B cell (primary cell): ENCODE measurements at regions not wholly inside any gene's neighbourhood (a gene's known extent, or its start where the extent isn't known, plus 50 kb on each side); places are given as distances from the start of the nearest gene placed in this dataset.
"Not testable (repeated sequence)": the region's sequence is repeated elsewhere in the genome, so short reads cannot be mapped to it uniquely, and the experiment has no call there.

ENCODE experiments used
- ATAC-seq: fragments of 200-7000 bp; cut with Tn5 transposase; one replicate; pipeline ENCODE4 v1.10.0; 2021; ENCODE audit warnings: low read depth, mild to moderate bottlenecking, moderate number of reproducible peaks, moderate library complexity
- CTCF ChIA-PET: fragments of 350-600 bp; sonication (Branson Sonifier 250); formaldehyde crosslinking; loops from one replicate; lab custom pipeline; 2021; ENCODE audit warnings: antibody characterized with exemption, inconsistent platforms; lab: Charles Lee
- POLR2A ChIA-PET: fragments of 350-600 bp; sonication (Branson Sonifier 250); formaldehyde crosslinking; loops from one replicate; lab custom pipeline; 2021; ENCODE audit warnings: antibody characterized with exemption; lab: Charles Lee
- DNase-seq: peaks from one replicate; pipeline ENCODE4 v3.0.0; 2013
- H2AFZ ChIP-seq: 2 replicates; pipeline ENCODE4 v1.6.1; 2012; ENCODE audit warnings: mild to moderate bottlenecking, low read depth, low read length; ENCODE audit not compliant: insufficient read depth, poor library complexity, severe bottlenecking
- H3K27ac ChIP-seq, 2 donors: 1 replicate in 1 of 2; 2 replicates in 1 of 2; pipeline ENCODE4 v1.5.1; 2012 to 2013; ENCODE audit warnings: low read length in 2 of 2, mild to moderate bottlenecking in 2 of 2, moderate library complexity in 1 of 2
- H3K27me3 ChIP-seq, 4 experiments: fragments of 200-600 bp in 1 of 4; sonication (generic) in 1 of 4; replicated peaks in 1 of 4; 1 replicate in 2 of 4; 2 replicates in 2 of 4; pipeline versions ENCODE4 v1.6.1 to v1.7.0; 2013 to 2016; ENCODE audit warnings: low read length in 3 of 4, mild to moderate bottlenecking in 2 of 4, mixed read lengths in 1 of 4, moderate library complexity in 1 of 4; ENCODE audit not compliant: insufficient read depth in 4 of 4, control insufficient read depth in 3 of 4; ENCODE audit errors: control extremely low read depth in 1 of 4
- H3K36me3 ChIP-seq, 2 experiments: replicated peaks in 1 of 2; 1 replicate in 1 of 2; 2 replicates in 1 of 2; pipeline versions ENCODE4 v1.6.1 to v1.7.1; 2013; ENCODE audit warnings: low read length in 1 of 2; ENCODE audit not compliant: insufficient read depth in 2 of 2, control insufficient read depth in 1 of 2; ENCODE audit errors: control extremely low read depth in 1 of 2, extremely low read depth in 1 of 2
- H3K4me1 ChIP-seq, 2 donors: fragments of 200-600 bp in 1 of 2; sonication (generic) in 1 of 2; 1 replicate in 1 of 2; 2 replicates in 1 of 2; pipeline versions ENCODE4 v1.5.1 to v1.6.1; 2013 to 2017; ENCODE audit warnings: low read length in 2 of 2; ENCODE audit not compliant: control insufficient read depth in 2 of 2, insufficient read depth in 2 of 2
- H3K4me2 ChIP-seq: replicated peaks from 2 replicates; pipeline ENCODE3; 2012; ENCODE audit warnings: mild to moderate bottlenecking, low read depth, low read length; ENCODE audit not compliant: poor library complexity, severe bottlenecking
- H3K4me3 ChIP-seq, 5 experiments: fragments of 200-600 bp in 1 of 5; sonication (generic) in 1 of 5; 1 replicate in 3 of 5; 2 replicates in 2 of 5; pipeline versions ENCODE4 v1.5.1 to v1.7.0; 2011 to 2016; ENCODE audit warnings: low read length in 4 of 5, mild to moderate bottlenecking in 4 of 5, low read depth in 2 of 5, control low read depth in 1 of 5, moderate library complexity in 1 of 5; ENCODE audit not compliant: insufficient read depth in 1 of 5; ENCODE audit errors: control extremely low read depth in 1 of 5, extremely low read depth in 1 of 5
- H3K79me2 ChIP-seq: fragments of 200-600 bp; sonication (generic); one replicate; pipeline ENCODE4 v1.6.0; 2016; ENCODE audit warnings: low read length; ENCODE audit not compliant: control insufficient read depth, insufficient read depth
- H3K9ac ChIP-seq: fragments of 200-600 bp; sonication (generic); 2 replicates; pipeline ENCODE4 v1.6.1; 2017; ENCODE audit warnings: mild to moderate bottlenecking, low read length, moderate library complexity
- H3K9me3 ChIP-seq, 3 donors: one replicate each; pipeline versions ENCODE4 v1.6.1 to v1.7.1; 2013; ENCODE audit warnings: low read length in 2 of 3; ENCODE audit not compliant: control insufficient read depth in 2 of 3, insufficient read depth in 1 of 3; ENCODE audit errors: control extremely low read depth in 1 of 3
- H4K20me1 ChIP-seq: 2 replicates; pipeline ENCODE4 v1.6.0; 2012; ENCODE audit warnings: mild to moderate bottlenecking, low read length; ENCODE audit not compliant: insufficient read depth, control insufficient read depth, poor library complexity, severe bottlenecking
- H3K27ac Mint-ChIP-seq: one replicate; pipeline ENCODE4 v1.8.0; 2021; ENCODE audit warnings: mixed read lengths
- H3K27me3 Mint-ChIP-seq: one replicate; pipeline ENCODE4 v1.8.0; 2021; ENCODE audit warnings: mixed read lengths
- H3K4me1 Mint-ChIP-seq: one replicate; pipeline ENCODE4 v1.8.0; 2021; ENCODE audit warnings: mixed read lengths
- H3K4me3 Mint-ChIP-seq: one replicate; pipeline ENCODE4 v1.8.0; 2021; ENCODE audit warnings: mixed read lengths
- H3K9me3 Mint-ChIP-seq: one replicate; pipeline ENCODE4 v1.8.0; 2022; ENCODE audit warnings: mixed read lengths; ENCODE audit not compliant: insufficient read depth
- CTCF ChIP-seq: fragments of 200-600 bp; IDR thresholded peaks from one replicate; pipeline ENCODE4 v1.8.0; 2022; ENCODE audit warnings: antibody characterized with exemption, mild to moderate bottlenecking
- EZH2 ChIP-seq: IDR thresholded peaks from 2 replicates; pipeline ENCODE4 v1.6.1; 2012; ENCODE audit warnings: borderline replicate concordance, low read depth, mild to moderate bottlenecking, moderate library complexity, low read length; ENCODE audit not compliant: insufficient read depth, poor library complexity, severe bottlenecking
- WGBS: methylation state at CpG from one replicate; pipeline ENCODE4 v1.1.5; 2013; ENCODE audit warnings: missing lambda C conversion rate; ENCODE audit not compliant: insufficient coverage; 5-methylcytosine and 5-hydroxymethylcytosine counted together
- intact Hi-C: fragments of 100-400 bp; cut with micrococcal nuclease; formaldehyde crosslinking; loops from one replicate; pipeline ENCODE4 v1.10.0; 2022

DNA sequence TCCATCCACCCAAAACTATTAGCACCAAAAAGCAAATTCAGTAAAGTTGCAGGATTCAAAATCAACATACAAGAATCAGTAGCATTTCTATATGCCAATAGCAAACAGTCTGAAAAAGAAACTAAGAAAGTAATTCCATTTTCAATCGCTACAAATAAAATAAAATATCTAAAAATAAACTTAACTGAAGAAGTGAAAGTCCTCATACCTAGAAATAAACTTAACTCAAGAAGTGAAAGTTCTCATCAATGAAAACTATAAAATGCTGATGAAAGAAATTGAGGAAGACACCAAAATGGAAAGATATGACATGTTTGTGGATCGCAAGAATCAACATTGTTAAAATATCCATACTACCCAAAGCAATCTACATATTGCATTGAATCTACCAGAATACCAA, 103.0 kb upstream of the ARID1B start:
- no peak overlapping the region for H2AFZ ChIP-seq
- intact Hi-C loops: no loop called here
- no peaks in the 10 kb centered on the region for H3K27me3 ChIP-seq
- Mint-ChIP-seq H3K27ac (peak overlapping the region; percentile 10), H3K9me3 (peaks cover 8% of the 10 kb centered on the region), H3K27me3 (no peaks in the 10 kb centered on the region), H3K4me3 (peak overlapping the region; percentile 49), H3K4me1 (peaks cover 28% of the 10 kb centered on the region)
- ChIA-PET POLR2A (no interaction called here), CTCF (no interaction called here)
- DNase-seq: no peak
- no peak for ATAC-seq
- H3K27ac ChIP-seq: peak overlapping the region; percentile 40 to 44
- no CpG with 5 or more reads among the region's 2 CpGs for WGBS
- no peaks in the 10 kb centered on the region for H3K79me2 ChIP-seq
- TF ChIP-seq EZH2 (no peak), CTCF (no peak)
- no peaks in the 10 kb centered on the region for H3K36me3 ChIP-seq
- peaks cover 0 to 17% (median 3%) of the 10 kb centered on the region in 3 donors for H3K9me3 ChIP-seq
- no peaks in the 10 kb centered on the region for H4K20me1 ChIP-seq
- peak overlapping the region; percentile 22 for H3K9ac ChIP-seq
- peak overlapping the region in 1 of 5 experiments; percentile 45 for H3K4me3 ChIP-seq
- peak overlapping the region; percentile 54 for H3K4me2 ChIP-seq
- peaks cover 11 to 16% of the 10 kb centered on the region in 2 donors for H3K4me1 ChIP-seq

DNA sequence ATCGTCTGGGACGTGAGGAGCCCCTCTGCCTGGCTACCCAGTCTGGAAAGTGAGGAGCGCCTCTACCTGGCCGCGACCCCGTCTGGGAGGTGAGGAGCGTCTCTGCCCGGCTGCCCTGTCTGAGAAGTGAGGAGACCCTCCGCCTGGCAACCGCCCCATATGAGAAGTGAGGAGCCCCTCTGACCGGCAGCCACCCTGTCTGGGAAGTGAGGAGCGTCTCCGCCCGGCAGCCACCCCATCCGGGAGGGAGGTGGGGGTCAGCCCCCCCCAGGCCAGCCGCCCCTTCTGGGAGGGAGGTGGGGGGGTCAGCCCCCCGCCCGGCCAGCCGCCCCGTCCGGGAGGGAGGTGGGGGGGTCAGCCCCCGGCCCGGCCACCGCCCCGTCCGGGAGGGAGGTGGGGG, 107.1 kb upstream of the ARID1B start:
- 92% methylated on average over 2 of the region's 26 CpGs for WGBS
- H2AFZ ChIP-seq, H3K36me3 ChIP-seq, H3K4me3 ChIP-seq, intact Hi-C loops, H3K79me2 ChIP-seq, H3K4me2 ChIP-seq, DNase-seq, H3K9me3 Mint-ChIP-seq, H3K27ac Mint-ChIP-seq, H3K9ac ChIP-seq, POLR2A ChIA-PET, H4K20me1 ChIP-seq, H3K27ac ChIP-seq, ATAC-seq, CTCF ChIA-PET, H3K27me3 ChIP-seq, H3K4me3 Mint-ChIP-seq, H3K27me3 Mint-ChIP-seq: not testable (repeated sequence)
- H3K4me1 Mint-ChIP-seq: peaks cover 25% of the 10 kb centered on the region
- Histone ChIP-seq H3K9me3 (peaks cover 0 to 17% (median 3%) of the 10 kb centered on the region in 3 donors), H3K4me1 (peaks cover 11 to 14% of the 10 kb centered on the region in 2 donors)
